HEK293 (cell line): ENCODE measurements at regions not wholly inside any gene's neighbourhood (a gene's known extent, or its start where the extent isn't known, plus 50 kb on each side); places are given as distances from the start of the nearest gene placed in this dataset.

Experiments used
- CTCF ChIA-PET: fragments of 350-600 bp; formaldehyde crosslinking; extraction: SDS; loops from one replicate; lab custom pipeline; 2021; ENCODE audit warnings: antibody characterized with exemption; lab: Yijun Ruan, JAX
- POLR2A ChIA-PET: fragments of 300-600 bp; formaldehyde crosslinking; extraction: SDS; loops from one replicate; lab custom pipeline; 2020; ENCODE audit warnings: antibody characterized with exemption, inconsistent platforms; lab: Yijun Ruan, JAX
- H3K27ac ChIP-seq: fragments of 200-500 bp; sonication (Bioruptor generic); 2 replicates; pipeline ENCODE4 v1.5.1; 2014; ENCODE audit warnings: low read depth, low read length, control low read depth, inconsistent platforms; ENCODE audit errors: extremely low read depth
- H3K36me3 ChIP-seq, 2 experiments: fragments of 200-500 bp in 1 of 2; sonication (Bioruptor generic) in 1 of 2; 1 replicate in 1 of 2; 2 replicates in 1 of 2; pipeline ENCODE4 v1.5.1; 2014 to 2017; ENCODE audit warnings: inconsistent platforms in 2 of 2, low read length in 2 of 2; ENCODE audit not compliant: control insufficient read depth in 2 of 2, insufficient read depth in 1 of 2
- H3K4me1 ChIP-seq: fragments of 200-500 bp; sonication (Bioruptor generic); 2 replicates; pipeline ENCODE4 v1.5.1; 2014; ENCODE audit warnings: mild to moderate bottlenecking, low read length, inconsistent platforms; ENCODE audit not compliant: control insufficient read depth, insufficient read depth
- H3K4me3 ChIP-seq: 2 replicates; pipeline ENCODE4 v1.5.1; 2011; ENCODE audit warnings: low read depth, mild to moderate bottlenecking, control low read depth, low read length, moderate library complexity
- H3K9me3 ChIP-seq: fragments of 200-500 bp; sonication (Bioruptor generic); 2 replicates; pipeline ENCODE4 v1.5.1; 2014; ENCODE audit warnings: low read depth, low read length, inconsistent platforms; ENCODE audit not compliant: control insufficient read depth, insufficient read depth
- BCL11A ChIP-seq: fragments of 450-650 bp; formaldehyde crosslinking; IDR thresholded peaks from 2 replicates; pipeline ENCODE4 v1.5.1; 2016; ENCODE audit warnings: low read depth, missing biosample characterization, missing genetic modification characterization
- CTCF ChIP-seq: fragments of 450-650 bp; formaldehyde crosslinking; IDR thresholded peaks from 2 replicates; pipeline ENCODE4 v1.5.1; 2016; ENCODE audit warnings: missing biosample characterization, missing genetic modification characterization
- GLI2 ChIP-seq: fragments of 450-650 bp; formaldehyde crosslinking; IDR thresholded peaks from 2 replicates; pipeline ENCODE4; 2017; ENCODE audit warnings: missing biosample characterization, missing genetic modification characterization, low read depth, borderline replicate concordance
- MZF1 ChIP-seq: fragments of 450-650 bp; formaldehyde crosslinking; IDR thresholded peaks from 2 replicates; pipeline ENCODE4 v1.5.1; 2017; ENCODE audit warnings: missing biosample characterization, missing genetic modification characterization, borderline replicate concordance
- OVOL3 ChIP-seq: fragments of 450-650 bp; formaldehyde crosslinking; IDR thresholded peaks from 2 replicates; pipeline ENCODE4 v1.5.1; 2016; ENCODE audit warnings: missing biosample characterization, missing genetic modification characterization
- ZBTB26 ChIP-seq: fragments of 450-650 bp; formaldehyde crosslinking; optimal IDR thresholded peaks from 2 replicates; pipeline ENCODE3; 2016; ENCODE audit warnings: missing biosample characterization, mild to moderate bottlenecking, missing genetic modification characterization
- ZBTB49 ChIP-seq: fragments of 450-650 bp; formaldehyde crosslinking; IDR thresholded peaks from 2 replicates; pipeline ENCODE4 v1.5.1; 2016; ENCODE audit warnings: missing biosample characterization, missing genetic modification characterization, low read depth
- ZNF112 ChIP-seq: fragments of 450-650 bp; formaldehyde crosslinking; IDR thresholded peaks from 2 replicates; pipeline ENCODE4 v1.5.0; 2017; ENCODE audit warnings: missing biosample characterization, missing genetic modification characterization
- ZNF140 ChIP-seq: fragments of 450-650 bp; formaldehyde crosslinking; IDR thresholded peaks from 2 replicates; pipeline ENCODE4 v1.5.1; 2016; ENCODE audit warnings: missing biosample characterization, missing genetic modification characterization
- ZNF2 ChIP-seq: fragments of 450-650 bp; formaldehyde crosslinking; IDR thresholded peaks from 2 replicates; pipeline ENCODE4 v1.5.1; 2016; ENCODE audit warnings: missing biosample characterization, missing genetic modification characterization
- ZNF221 ChIP-seq: fragments of 450-650 bp; formaldehyde crosslinking; IDR thresholded peaks from 2 replicates; pipeline ENCODE4 v1.5.1; 2017; ENCODE audit warnings: missing biosample characterization, missing genetic modification characterization, borderline replicate concordance
- ZNF548 ChIP-seq: fragments of 450-650 bp; formaldehyde crosslinking; IDR thresholded peaks from 2 replicates; pipeline ENCODE4 v1.5.1; 2016; ENCODE audit warnings: missing biosample characterization, missing genetic modification characterization
- ZNF629 ChIP-seq: fragments of 450-650 bp; formaldehyde crosslinking; IDR thresholded peaks from 2 replicates; pipeline ENCODE4 v1.5.1; 2017; ENCODE audit warnings: missing biosample characterization, missing genetic modification characterization
- ZNF791 ChIP-seq: fragments of 450-650 bp; formaldehyde crosslinking; IDR thresholded peaks from 2 replicates; pipeline ENCODE4 v1.5.1; 2016; ENCODE audit warnings: missing biosample characterization, missing genetic modification characterization
- ZXDB ChIP-seq: fragments of 450-650 bp; formaldehyde crosslinking; IDR thresholded peaks from 2 replicates; pipeline ENCODE4 v1.5.1; 2016; ENCODE audit warnings: missing biosample characterization, missing genetic modification characterization
- TF ChIP-seq, protein P1 (sequence below): fragments of 450-650 bp; formaldehyde crosslinking; IDR thresholded peaks from 2 replicates; pipeline ENCODE4 v1.5.1; 2016; ENCODE audit warnings: missing biosample characterization, missing genetic modification characterization, borderline replicate concordance
- TF ChIP-seq, protein P2 (sequence below): fragments of 450-650 bp; formaldehyde crosslinking; conservative IDR thresholded peaks from 2 replicates; pipeline ENCODE4 v1.5.1; 2016; ENCODE audit warnings: low read depth, missing biosample characterization, missing genetic modification characterization

GRCh38 chr5:1983919-1984695 is 101.4 kb upstream of the IRX4 start (continued):
- TF ChIP-seq, protein P1, sequence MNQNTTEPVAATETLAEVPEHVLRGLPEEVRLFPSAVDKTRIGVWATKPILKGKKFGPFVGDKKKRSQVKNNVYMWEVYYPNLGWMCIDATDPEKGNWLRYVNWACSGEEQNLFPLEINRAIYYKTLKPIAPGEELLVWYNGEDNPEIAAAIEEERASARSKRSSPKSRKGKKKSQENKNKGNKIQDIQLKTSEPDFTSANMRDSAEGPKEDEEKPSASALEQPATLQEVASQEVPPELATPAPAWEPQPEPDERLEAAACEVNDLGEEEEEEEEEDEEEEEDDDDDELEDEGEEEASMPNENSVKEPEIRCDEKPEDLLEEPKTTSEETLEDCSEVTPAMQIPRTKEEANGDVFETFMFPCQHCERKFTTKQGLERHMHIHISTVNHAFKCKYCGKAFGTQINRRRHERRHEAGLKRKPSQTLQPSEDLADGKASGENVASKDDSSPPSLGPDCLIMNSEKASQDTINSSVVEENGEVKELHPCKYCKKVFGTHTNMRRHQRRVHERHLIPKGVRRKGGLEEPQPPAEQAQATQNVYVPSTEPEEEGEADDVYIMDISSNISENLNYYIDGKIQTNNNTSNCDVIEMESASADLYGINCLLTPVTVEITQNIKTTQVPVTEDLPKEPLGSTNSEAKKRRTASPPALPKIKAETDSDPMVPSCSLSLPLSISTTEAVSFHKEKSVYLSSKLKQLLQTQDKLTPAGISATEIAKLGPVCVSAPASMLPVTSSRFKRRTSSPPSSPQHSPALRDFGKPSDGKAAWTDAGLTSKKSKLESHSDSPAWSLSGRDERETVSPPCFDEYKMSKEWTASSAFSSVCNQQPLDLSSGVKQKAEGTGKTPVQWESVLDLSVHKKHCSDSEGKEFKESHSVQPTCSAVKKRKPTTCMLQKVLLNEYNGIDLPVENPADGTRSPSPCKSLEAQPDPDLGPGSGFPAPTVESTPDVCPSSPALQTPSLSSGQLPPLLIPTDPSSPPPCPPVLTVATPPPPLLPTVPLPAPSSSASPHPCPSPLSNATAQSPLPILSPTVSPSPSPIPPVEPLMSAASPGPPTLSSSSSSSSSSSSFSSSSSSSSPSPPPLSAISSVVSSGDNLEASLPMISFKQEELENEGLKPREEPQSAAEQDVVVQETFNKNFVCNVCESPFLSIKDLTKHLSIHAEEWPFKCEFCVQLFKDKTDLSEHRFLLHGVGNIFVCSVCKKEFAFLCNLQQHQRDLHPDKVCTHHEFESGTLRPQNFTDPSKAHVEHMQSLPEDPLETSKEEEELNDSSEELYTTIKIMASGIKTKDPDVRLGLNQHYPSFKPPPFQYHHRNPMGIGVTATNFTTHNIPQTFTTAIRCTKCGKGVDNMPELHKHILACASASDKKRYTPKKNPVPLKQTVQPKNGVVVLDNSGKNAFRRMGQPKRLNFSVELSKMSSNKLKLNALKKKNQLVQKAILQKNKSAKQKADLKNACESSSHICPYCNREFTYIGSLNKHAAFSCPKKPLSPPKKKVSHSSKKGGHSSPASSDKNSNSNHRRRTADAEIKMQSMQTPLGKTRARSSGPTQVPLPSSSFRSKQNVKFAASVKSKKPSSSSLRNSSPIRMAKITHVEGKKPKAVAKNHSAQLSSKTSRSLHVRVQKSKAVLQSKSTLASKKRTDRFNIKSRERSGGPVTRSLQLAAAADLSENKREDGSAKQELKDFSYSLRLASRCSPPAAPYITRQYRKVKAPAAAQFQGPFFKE (tag by site-specific recombination), result no peak
- TF ChIP-seq ZNF140 (tag by site-specific recombination), result no peak
- TF ChIP-seq MZF1 (tag by site-specific recombination), result no peak
- no peak for TF ChIP-seq ZNF548 (tag by site-specific recombination)
- no peak for TF ChIP-seq ZNF791
- no peak for TF ChIP-seq ZNF112 (tag by site-specific recombination)
- TF ChIP-seq ZNF2 (tag by site-specific recombination), result no peak
- no peak for TF ChIP-seq GLI2 (tag by site-specific recombination)
- TF ChIP-seq, protein P2, sequence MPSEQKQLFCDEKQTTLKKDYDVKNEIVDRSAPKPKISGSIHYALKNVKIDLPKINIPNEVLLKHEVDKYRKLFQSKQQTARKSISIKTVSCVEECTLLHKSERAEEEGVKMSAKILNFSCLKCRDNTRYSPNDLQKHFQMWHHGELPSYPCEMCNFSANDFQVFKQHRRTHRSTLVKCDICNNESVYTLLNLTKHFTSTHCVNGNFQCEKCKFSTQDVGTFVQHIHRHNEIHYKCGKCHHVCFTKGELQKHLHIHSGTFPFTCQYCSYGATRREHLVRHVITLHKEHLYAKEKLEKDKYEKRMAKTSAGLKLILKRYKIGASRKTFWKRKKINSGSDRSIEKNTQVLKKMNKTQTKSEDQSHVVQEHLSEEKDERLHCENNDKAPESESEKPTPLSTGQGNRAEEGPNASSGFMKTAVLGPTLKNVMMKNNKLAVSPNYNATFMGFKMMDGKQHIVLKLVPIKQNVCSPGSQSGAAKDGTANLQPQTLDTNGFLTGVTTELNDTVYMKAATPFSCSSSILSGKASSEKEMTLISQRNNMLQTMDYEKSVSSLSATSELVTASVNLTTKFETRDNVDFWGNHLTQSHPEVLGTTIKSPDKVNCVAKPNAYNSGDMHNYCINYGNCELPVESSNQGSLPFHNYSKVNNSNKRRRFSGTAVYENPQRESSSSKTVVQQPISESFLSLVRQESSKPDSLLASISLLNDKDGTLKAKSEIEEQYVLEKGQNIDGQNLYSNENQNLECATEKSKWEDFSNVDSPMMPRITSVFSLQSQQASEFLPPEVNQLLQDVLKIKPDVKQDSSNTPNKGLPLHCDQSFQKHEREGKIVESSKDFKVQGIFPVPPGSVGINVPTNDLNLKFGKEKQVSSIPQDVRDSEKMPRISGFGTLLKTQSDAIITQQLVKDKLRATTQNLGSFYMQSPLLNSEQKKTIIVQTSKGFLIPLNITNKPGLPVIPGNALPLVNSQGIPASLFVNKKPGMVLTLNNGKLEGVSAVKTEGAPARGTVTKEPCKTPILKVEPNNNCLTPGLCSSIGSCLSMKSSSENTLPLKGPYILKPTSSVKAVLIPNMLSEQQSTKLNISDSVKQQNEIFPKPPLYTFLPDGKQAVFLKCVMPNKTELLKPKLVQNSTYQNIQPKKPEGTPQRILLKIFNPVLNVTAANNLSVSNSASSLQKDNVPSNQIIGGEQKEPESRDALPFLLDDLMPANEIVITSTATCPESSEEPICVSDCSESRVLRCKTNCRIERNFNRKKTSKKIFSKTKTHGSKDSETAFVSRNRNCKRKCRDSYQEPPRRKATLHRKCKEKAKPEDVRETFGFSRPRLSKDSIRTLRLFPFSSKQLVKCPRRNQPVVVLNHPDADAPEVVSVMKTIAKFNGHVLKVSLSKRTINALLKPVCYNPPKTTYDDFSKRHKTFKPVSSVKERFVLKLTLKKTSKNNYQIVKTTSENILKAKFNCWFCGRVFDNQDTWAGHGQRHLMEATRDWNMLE, result no peak
- no peak for TF ChIP-seq ZBTB26

DNA sequence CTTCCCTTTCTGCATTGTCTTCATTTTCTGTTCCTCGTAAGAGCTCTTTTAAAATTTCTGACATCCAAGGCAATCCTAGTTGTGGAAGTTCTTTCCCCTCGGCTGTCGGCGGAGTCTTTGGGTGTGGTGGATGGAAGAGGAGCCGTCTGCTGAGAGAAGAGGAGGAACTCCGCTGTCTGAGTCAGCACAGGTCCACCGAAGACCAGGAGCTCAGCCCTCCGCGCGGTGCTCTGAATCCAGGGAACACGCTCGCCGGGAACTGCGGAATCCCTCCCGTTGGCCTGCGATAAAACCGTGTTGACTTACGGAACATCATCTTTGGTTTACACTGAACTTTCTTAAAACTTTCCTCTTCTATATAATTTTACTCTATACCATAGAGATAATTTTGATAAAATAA is 100.7 kb upstream of the IRX4 start:
- POLR2A ChIA-PET, result no interaction called here
- Histone ChIP-seq H3K4me3 (no peak overlapping the region), H3K36me3 (no peaks in the 10 kb centered on the region), H3K27ac (no peak overlapping the region), H3K4me1 (no peaks in the 10 kb centered on the region), H3K9me3 (no peaks in the 10 kb centered on the region)
- CTCF ChIA-PET, result no interaction called here
- TF ChIP-seq ZNF221 (tag by site-specific recombination) (no peak), ZBTB49 (no peak), ZNF629 (tag by site-specific recombination) (no peak), CTCF (tag by site-specific recombination) (no peak), OVOL3 (tag by site-specific recombination) (no peak), ZXDB (tag by site-specific recombination) (no peak), BCL11A (tag by site-specific recombination) (no peak)
